Tibial nerve (tissue), 4 donors: ENCODE measurements at regions not wholly inside any gene's neighbourhood (a gene's known extent, or its start where the extent isn't known, plus 50 kb on each side); places are given as distances from the start of the nearest gene placed in this dataset.

ENCODE experiments used
- EP300 ChIP-seq, 2 donors: sonication (generic); formaldehyde crosslinking; IDR thresholded peaks; one replicate each; pipeline ENCODE4 v1.6.1; 2017; ENCODE audit warnings: antibody characterized with exemption in 2 of 2, mild to moderate bottlenecking in 1 of 2
- POLR2A ChIP-seq, 2 donors: fragments of 450-650 bp; IDR thresholded peaks; one replicate each; pipeline ENCODE4 v1.6.1; 2017; ENCODE audit warnings: antibody characterized with exemption in 2 of 2, mild to moderate bottlenecking in 2 of 2, moderate library complexity in 2 of 2
- TF ChIP-seq, protein P1 (sequence below), 5 experiments: fragments of 200-600 bp in 3 of 5; fragments of 450-650 bp in 2 of 5; sonication (generic) in 3 of 5; IDR thresholded peaks; one replicate each; pipeline ENCODE4 v1.5.1; 2016 to 2019; ENCODE audit warnings: antibody characterized with exemption in 5 of 5, mild to moderate bottlenecking in 3 of 5, moderate library complexity in 2 of 5

- TF ChIP-seq EP300 (IDR thresholded peaks at IDR 0.05) (no peak), POLR2A (IDR thresholded peaks at IDR 0.05) (no peak)
- TF ChIP-seq, protein P1, sequence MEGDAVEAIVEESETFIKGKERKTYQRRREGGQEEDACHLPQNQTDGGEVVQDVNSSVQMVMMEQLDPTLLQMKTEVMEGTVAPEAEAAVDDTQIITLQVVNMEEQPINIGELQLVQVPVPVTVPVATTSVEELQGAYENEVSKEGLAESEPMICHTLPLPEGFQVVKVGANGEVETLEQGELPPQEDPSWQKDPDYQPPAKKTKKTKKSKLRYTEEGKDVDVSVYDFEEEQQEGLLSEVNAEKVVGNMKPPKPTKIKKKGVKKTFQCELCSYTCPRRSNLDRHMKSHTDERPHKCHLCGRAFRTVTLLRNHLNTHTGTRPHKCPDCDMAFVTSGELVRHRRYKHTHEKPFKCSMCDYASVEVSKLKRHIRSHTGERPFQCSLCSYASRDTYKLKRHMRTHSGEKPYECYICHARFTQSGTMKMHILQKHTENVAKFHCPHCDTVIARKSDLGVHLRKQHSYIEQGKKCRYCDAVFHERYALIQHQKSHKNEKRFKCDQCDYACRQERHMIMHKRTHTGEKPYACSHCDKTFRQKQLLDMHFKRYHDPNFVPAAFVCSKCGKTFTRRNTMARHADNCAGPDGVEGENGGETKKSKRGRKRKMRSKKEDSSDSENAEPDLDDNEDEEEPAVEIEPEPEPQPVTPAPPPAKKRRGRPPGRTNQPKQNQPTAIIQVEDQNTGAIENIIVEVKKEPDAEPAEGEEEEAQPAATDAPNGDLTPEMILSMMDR (IDR thresholded peaks at IDR 0.05): no peak
Observed at GRCh38 chr22:27292542-27293299, 508.8 kb downstream of the MN1 start.
